Effector memory CD8-positive, alpha-beta T cell (primary cell): ENCODE measurements at regions not wholly inside any gene's neighbourhood (a gene's known extent, or its start where the extent isn't known, plus 50 kb on each side); places are given as distances from the start of the nearest gene placed in this dataset.

Source experiments
- ATAC-seq: fragments of 150-1000 bp; cut with Tn5 transposase; replicated peaks from 2 replicates; pipeline ENCODE4 v1.10.0; 2021; ENCODE audit warnings: mild to moderate bottlenecking, moderate library complexity
- DNase-seq, 3 experiments: peaks; one replicate each; pipeline ENCODE4 v3.0.0; 2021
- H3K27ac Mint-ChIP-seq, 2 donors: one replicate each; pipeline ENCODE4 v1.8.0; 2022; ENCODE audit warnings: mild to moderate bottlenecking in 2 of 2, mixed read lengths in 2 of 2, moderate library complexity in 2 of 2
- H3K27me3 Mint-ChIP-seq, 2 donors: one replicate each; pipeline ENCODE4 v1.8.0; 2022; ENCODE audit warnings: mixed read lengths in 2 of 2
- H3K36me3 Mint-ChIP-seq: one replicate; pipeline ENCODE4 v1.8.0; 2022; ENCODE audit warnings: mild to moderate bottlenecking, moderate library complexity, mixed read lengths; ENCODE audit not compliant: insufficient read depth
- H3K4me1 Mint-ChIP-seq, 2 donors: one replicate each; pipeline ENCODE4 v1.8.0; 2022; ENCODE audit warnings: low read depth in 2 of 2, mixed read lengths in 2 of 2
- H3K4me3 Mint-ChIP-seq, 2 donors: one replicate each; pipeline ENCODE4 v1.8.0; 2022; ENCODE audit warnings: mild to moderate bottlenecking in 2 of 2, mixed read lengths in 2 of 2, moderate library complexity in 2 of 2
- H3K9me3 Mint-ChIP-seq, 2 donors: one replicate each; pipeline ENCODE4 v1.8.0; 2022; ENCODE audit warnings: mixed read lengths in 2 of 2

- Mint-ChIP-seq H3K27ac (no peak overlapping the region), H3K9me3 (no peaks in the 10 kb centered on the region), H3K4me1 (no peaks in the 10 kb centered on the region), H3K27me3 (no peaks in the 10 kb centered on the region), H3K4me3 (no peak overlapping the region), H3K36me3 (no peaks in the 10 kb centered on the region)
- ATAC-seq, result no peak
- DNase-seq, result no peak
Measured at GRCh38 chr2:121911036-121911435, 155.6 kb downstream of the TSN start.

GRCh38 chr2:121917143-121917542 is 161.7 kb downstream of the TSN start:
- Mint-ChIP-seq H3K4me3 (no peak overlapping the region), H3K27ac (no peak overlapping the region), H3K27me3 (peaks cover 0 to 25% of the 10 kb centered on the region in 2 donors), H3K36me3 (no peaks in the 10 kb centered on the region), H3K9me3 (no peaks in the 10 kb centered on the region), H3K4me1 (no peaks in the 10 kb centered on the region)
- DNase-seq, result no peak
- ATAC-seq, result no peak

- Mint-ChIP-seq H3K27ac (no peak overlapping the region), H3K36me3 (no peaks in the 10 kb centered on the region), H3K4me3 (no peak overlapping the region), H3K9me3 (no peaks in the 10 kb centered on the region), H3K27me3 (peaks cover 0 to 25% of the 10 kb centered on the region in 2 donors), H3K4me1 (no peaks in the 10 kb centered on the region)
- DNase-seq (no peak), ATAC-seq (no peak)
Measured at GRCh38 chr2:121918231-121918630, 162.8 kb downstream of the TSN start.

GRCh38 chr2:121919803-121920202 is 164.4 kb downstream of the TSN start:
- DNase-seq (no peak), ATAC-seq (no peak)
- Mint-ChIP-seq H3K9me3 (no peaks in the 10 kb centered on the region), H3K27ac (no peak overlapping the region), H3K27me3 (peaks cover 0 to 25% of the 10 kb centered on the region in 2 donors), H3K4me1 (no peaks in the 10 kb centered on the region), H3K4me3 (no peak overlapping the region), H3K36me3 (no peaks in the 10 kb centered on the region)

- peaks cover 0 to 11% of the 10 kb centered on the region in 2 donors for H3K27me3 Mint-ChIP-seq
- H3K4me3 Mint-ChIP-seq, result no peak overlapping the region
- no peak for ATAC-seq
- H3K36me3 Mint-ChIP-seq, result no peaks in the 10 kb centered on the region
- DNase-seq, result no peak
- no peaks in the 10 kb centered on the region for H3K9me3 Mint-ChIP-seq
- no peak overlapping the region for H3K27ac Mint-ChIP-seq
- no peaks in the 10 kb centered on the region for H3K4me1 Mint-ChIP-seq
Measured at GRCh38 chr2:121925466-121925865, 170.0 kb downstream of the TSN start.

GRCh38 chr2:121943285-121943684 is 187.8 kb downstream of the TSN start:
- ATAC-seq, result no peak
- no peaks in the 10 kb centered on the region for H3K36me3 Mint-ChIP-seq
- no peaks in the 10 kb centered on the region for H3K4me1 Mint-ChIP-seq
- peaks cover 9 to 16% of the 10 kb centered on the region in 2 donors for H3K27me3 Mint-ChIP-seq
- no peak for DNase-seq
- no peak overlapping the region for H3K4me3 Mint-ChIP-seq
- no peaks in the 10 kb centered on the region for H3K9me3 Mint-ChIP-seq
- H3K27ac Mint-ChIP-seq, result no peak overlapping the region

- DNase-seq (no peak), ATAC-seq (no peak)
- Mint-ChIP-seq H3K4me3 (no peak overlapping the region), H3K9me3 (no peaks in the 10 kb centered on the region), H3K27me3 (peaks cover 16 to 19% of the 10 kb centered on the region in 2 donors), H3K27ac (no peak overlapping the region), H3K36me3 (no peaks in the 10 kb centered on the region), H3K4me1 (no peaks in the 10 kb centered on the region)
Measured at GRCh38 chr2:121944072-121944831, 188.8 kb downstream of the TSN start.

GRCh38 chr2:121947674-121948073 is 192.2 kb downstream of the TSN start:
- H3K27ac Mint-ChIP-seq, result no peak overlapping the region
- no peak for ATAC-seq
- no peak for DNase-seq
- H3K36me3 Mint-ChIP-seq, result no peaks in the 10 kb centered on the region
- no peaks in the 10 kb centered on the region for H3K9me3 Mint-ChIP-seq
- peaks cover 7 to 36% of the 10 kb centered on the region in 2 donors for H3K27me3 Mint-ChIP-seq
- no peak overlapping the region for H3K4me3 Mint-ChIP-seq
- H3K4me1 Mint-ChIP-seq, result no peaks in the 10 kb centered on the region

DNA sequence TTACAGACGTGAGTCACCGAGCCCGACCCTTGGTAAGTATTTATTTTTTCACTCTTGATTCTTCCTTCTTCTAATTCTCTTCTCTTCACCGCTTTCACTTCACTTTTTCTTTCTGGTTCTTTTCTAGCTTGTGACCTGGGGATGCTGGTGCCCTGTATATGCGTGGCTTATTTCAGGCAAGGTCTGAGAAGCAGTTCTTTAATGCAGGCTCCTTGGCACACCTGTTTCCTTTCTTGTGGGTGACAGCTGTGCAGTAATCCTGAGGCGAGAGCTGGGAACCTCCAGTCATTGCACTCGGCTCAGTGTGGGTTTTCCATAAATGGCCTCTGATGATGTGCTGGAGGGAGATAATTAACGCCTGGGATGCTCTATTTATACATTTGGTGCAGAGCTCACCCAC is 193.8 kb downstream of the TSN start:
- Mint-ChIP-seq H3K36me3 (no peaks in the 10 kb centered on the region), H3K27ac (no peak overlapping the region), H3K4me3 (no peak overlapping the region), H3K27me3 (peaks cover 7 to 37% of the 10 kb centered on the region in 2 donors), H3K9me3 (no peaks in the 10 kb centered on the region), H3K4me1 (no peaks in the 10 kb centered on the region)
- DNase-seq, result no peak
- no peak for ATAC-seq

DNA sequence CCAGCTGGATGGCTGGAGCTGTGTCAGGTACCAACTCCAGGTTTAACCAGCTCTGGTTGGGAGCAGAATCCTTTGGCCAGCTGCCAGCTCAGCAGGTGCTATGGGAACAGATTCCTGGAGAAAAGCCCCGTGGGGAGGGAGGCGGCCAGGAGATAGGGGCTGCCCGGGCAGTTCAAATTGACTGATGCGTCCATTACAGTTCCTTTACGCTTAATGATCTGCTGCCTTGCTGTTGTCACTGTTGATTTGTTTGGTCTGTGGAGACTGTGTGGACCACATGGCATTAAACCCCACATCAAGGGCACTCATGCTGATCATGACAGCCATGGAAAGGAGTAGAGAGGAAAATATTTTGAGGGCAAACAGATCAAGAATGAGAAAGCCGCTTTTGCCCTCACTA is 200.0 kb downstream of the TSN start:
- Mint-ChIP-seq H3K4me3 (no peak overlapping the region), H3K4me1 (no peaks in the 10 kb centered on the region), H3K9me3 (no peaks in the 10 kb centered on the region), H3K27ac (no peak overlapping the region), H3K27me3 (peaks cover 29 to 44% of the 10 kb centered on the region in 2 donors), H3K36me3 (no peaks in the 10 kb centered on the region)
- no peak for ATAC-seq
- no peak for DNase-seq

GRCh38 chr2:121955872-121956271 is 200.4 kb downstream of the TSN start:
- Mint-ChIP-seq H3K4me1 (no peaks in the 10 kb centered on the region), H3K36me3 (no peaks in the 10 kb centered on the region), H3K27ac (no peak overlapping the region), H3K27me3 (peaks cover 31 to 44% of the 10 kb centered on the region in 2 donors), H3K4me3 (no peak overlapping the region), H3K9me3 (no peaks in the 10 kb centered on the region)
- ATAC-seq (no peak), DNase-seq (no peak)

DNA sequence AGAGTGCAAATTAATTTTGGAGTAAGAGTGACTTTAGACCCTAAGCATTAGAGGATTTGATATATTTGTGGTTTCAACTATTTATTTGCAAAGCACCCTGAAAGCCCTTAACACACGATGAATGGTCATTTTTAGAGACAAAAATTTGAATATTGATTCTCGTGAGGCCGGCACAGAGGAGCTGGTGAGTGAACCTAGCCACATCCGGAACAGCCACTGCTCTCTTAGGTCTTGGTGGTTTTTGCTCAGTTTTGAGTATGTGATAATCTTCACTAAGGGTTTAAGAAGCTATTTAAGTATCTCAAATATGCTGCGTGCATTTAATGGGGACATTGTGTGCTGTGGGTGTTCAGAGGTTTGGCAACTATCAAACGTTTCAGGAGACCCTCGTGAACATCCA is 204.8 kb downstream of the TSN start:
- Mint-ChIP-seq H3K36me3 (no peaks in the 10 kb centered on the region), H3K9me3 (no peaks in the 10 kb centered on the region), H3K4me3 (no peak overlapping the region), H3K27ac (no peak overlapping the region), H3K4me1 (no peaks in the 10 kb centered on the region), H3K27me3 (peaks cover 27 to 45% of the 10 kb centered on the region in 2 donors)
- DNase-seq (no peak), ATAC-seq (no peak)

- Mint-ChIP-seq H3K4me3 (no peak overlapping the region), H3K9me3 (no peaks in the 10 kb centered on the region), H3K4me1 (no peaks in the 10 kb centered on the region), H3K27ac (no peak overlapping the region), H3K36me3 (no peaks in the 10 kb centered on the region), H3K27me3 (peaks cover 33 to 51% of the 10 kb centered on the region in 2 donors)
- ATAC-seq, result no peak
- DNase-seq, result no peak
Measured at GRCh38 chr2:121961761-121962160, 206.3 kb downstream of the TSN start.

DNA sequence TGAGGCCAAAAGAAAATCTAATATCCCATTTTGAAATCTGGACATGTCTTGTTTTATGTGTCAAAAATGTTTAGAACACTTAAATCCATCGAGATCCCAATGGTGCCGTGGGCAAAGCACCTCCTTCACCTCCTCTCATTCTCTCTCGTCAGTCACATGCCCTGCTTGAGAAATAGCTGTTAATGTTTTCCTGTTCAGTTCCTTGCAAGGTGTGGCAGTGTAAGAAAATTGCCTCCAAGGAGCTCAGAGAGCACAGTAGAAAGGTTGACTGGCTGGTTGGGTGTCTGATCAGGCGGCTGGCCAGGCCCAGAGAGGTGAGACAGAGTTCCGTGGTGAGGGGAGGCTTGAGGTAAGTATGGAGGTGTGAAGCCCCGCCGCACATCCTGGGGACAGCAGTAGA is 210.2 kb downstream of the TSN start:
- Mint-ChIP-seq H3K27ac (no peak overlapping the region), H3K27me3 (peaks cover 23 to 55% of the 10 kb centered on the region in 2 donors)
- no peak for DNase-seq

More for the DNA sequence above, 210.2 kb downstream of the TSN start:
- H3K9me3 Mint-ChIP-seq, result no peaks in the 10 kb centered on the region
- no peaks in the 10 kb centered on the region for H3K36me3 Mint-ChIP-seq
- H3K4me1 Mint-ChIP-seq, result no peaks in the 10 kb centered on the region
- no peak overlapping the region for H3K4me3 Mint-ChIP-seq
- ATAC-seq, result no peak
